HCT116 (cell line): ENCODE measurements at regions not wholly inside any gene's neighbourhood (a gene's known extent, or its start where the extent isn't known, plus 50 kb on each side); places are given as distances from the start of the nearest gene placed in this dataset.

Experiments
- ATAC-seq: fragments of 200-7000 bp; cut with Tn5 transposase; 2 replicates; pipeline ENCODE4 v1.9.1; 2020; ENCODE audit warnings: mild to moderate bottlenecking, moderate library complexity
- BruUV-seq: library from RNA; stranded (reverse); fragments of 400-500 nt; replicated peaks from 2 replicates; lab custom pipeline; 2021; lab: Mats Ljungman, UMichigan
- CTCF ChIA-PET: fragments of 300-600 bp; sonication (Branson Sonifier 250); formaldehyde crosslinking; loops from one replicate; lab custom pipeline; 2021; ENCODE audit warnings: antibody characterized with exemption; lab: Charles Lee
- POLR2A ChIA-PET: fragments of 300-600, 350-600 bp; sonication (Branson Sonifier 250); formaldehyde crosslinking; loops from one replicate; lab custom pipeline; 2021; ENCODE audit warnings: antibody characterized with exemption; lab: Charles Lee
- RAD21 ChIA-PET, 2 experiments: fragments of 300-600 bp; sonication (Branson Sonifier 250); formaldehyde crosslinking; loops; one replicate each; lab custom pipeline; 2023; ENCODE audit warnings: low total read pairs in 2 of 2; ENCODE audit not compliant: uncharacterized antibody in 2 of 2, unreplicated experiment in 2 of 2, low non-redundant PET in 1 of 2; lab: Charles Lee
- DNase-seq: peaks from one replicate; pipeline ENCODE4 v3.0.0-alpha.2; 2010; ENCODE audit warnings: low read depth, low spot score
- H2AFZ ChIP-seq: fragments of 200-600 bp; shearing (Covaris generic), sonication (generic); 2 replicates; pipeline ENCODE4 v1.6.1; 2017; ENCODE audit warnings: low read depth, mixed run types, mixed read lengths, antibody characterized with exemption, low read length; ENCODE audit not compliant: poor library complexity, severe bottlenecking
- H3K27ac ChIP-seq: 2 replicates; pipeline ENCODE4 v1.5.1; 2012; ENCODE audit warnings: low read depth, low read length
- H3K27me3 ChIP-seq: fragments of 200-600 bp; sonication (generic); 2 replicates; pipeline ENCODE4 v1.6.1; 2016; ENCODE audit warnings: mixed run types, low read length, mixed read lengths; ENCODE audit not compliant: insufficient read depth
- H3K36me3 ChIP-seq, 2 experiments: fragments of 200-500 bp in 1 of 2; fragments of 200-600 bp in 1 of 2; sonication (Bioruptor generic) in 1 of 2; sonication (generic) in 1 of 2; 2 replicates each; pipeline versions ENCODE4 v1.5.1 to v1.6.1; 2014 to 2016; ENCODE audit warnings: low read length in 2 of 2, inconsistent platforms in 1 of 2, mixed read lengths in 1 of 2, mixed run types in 1 of 2; ENCODE audit not compliant: insufficient read depth in 2 of 2, control insufficient read depth in 1 of 2
- H3K4me1 ChIP-seq, 2 experiments: fragments of 200-600 bp in 1 of 2; sonication (generic) in 1 of 2; 2 replicates each; pipeline versions ENCODE4 v1.5.1 to v1.6.1; 2012 to 2017; ENCODE audit warnings: low read length in 2 of 2, inconsistent platforms in 1 of 2, mild to moderate bottlenecking in 1 of 2, mixed read lengths in 1 of 2, mixed run types in 1 of 2, moderate library complexity in 1 of 2; ENCODE audit not compliant: insufficient read depth in 2 of 2, control insufficient read depth in 1 of 2
- H3K4me2 ChIP-seq: fragments of 200-600 bp; sonication (generic); 2 replicates; pipeline ENCODE4 v1.6.1; 2017; ENCODE audit warnings: mixed run types, low read length, mixed read lengths
- H3K4me3 ChIP-seq, 2 experiments: fragments of 200-600 bp in 1 of 2; sonication (generic) in 1 of 2; replicated peaks in 1 of 2; 2 replicates each; pipeline ENCODE4 v1.5.1; 2011 to 2016; ENCODE audit warnings: low read length in 2 of 2, control low read depth in 1 of 2, low read depth in 1 of 2, mild to moderate bottlenecking in 1 of 2, mixed read lengths in 1 of 2, mixed run types in 1 of 2
- H3K79me2 ChIP-seq: fragments of 200-600 bp; sonication (generic); 2 replicates; pipeline ENCODE4 v1.6.1; 2017; ENCODE audit warnings: mild to moderate bottlenecking, mixed run types, low read length, moderate library complexity, mixed read lengths; ENCODE audit not compliant: insufficient read depth
- H3K9ac ChIP-seq: fragments of 200-600 bp; sonication (generic); 2 replicates; pipeline ENCODE4 v1.6.1; 2016; ENCODE audit warnings: low read length, mixed read lengths
- H3K9me2 ChIP-seq: fragments of 200-600 bp; sonication (generic), shearing (Covaris generic); 2 replicates; pipeline ENCODE4 v1.6.1; 2017; ENCODE audit warnings: mixed run types, mild to moderate bottlenecking, moderate library complexity; ENCODE audit not compliant: insufficient read depth
- H3K9me3 ChIP-seq, 2 experiments: fragments of 200-500 bp in 1 of 2; fragments of 200-600 bp in 1 of 2; sonication (Bioruptor generic) in 1 of 2; sonication (generic) in 1 of 2; 2 replicates each; pipeline ENCODE4 v1.6.1; 2014 to 2017; ENCODE audit warnings: low read length in 2 of 2, mixed read lengths in 2 of 2, inconsistent platforms in 1 of 2, low read depth in 1 of 2, mild to moderate bottlenecking in 1 of 2, mixed run types in 1 of 2, moderate library complexity in 1 of 2; ENCODE audit not compliant: control insufficient read depth in 1 of 2, insufficient read depth in 1 of 2
- H4K20me1 ChIP-seq: fragments of 200-600 bp; sonication (generic), shearing (Covaris generic); 2 replicates; pipeline ENCODE4 v1.6.1; 2017; ENCODE audit warnings: mixed run types, mild to moderate bottlenecking, moderate library complexity; ENCODE audit not compliant: insufficient read depth
- CBX3 ChIP-seq: IDR thresholded peaks from 2 replicates; pipeline ENCODE4 v1.6.1; 2012; ENCODE audit warnings: low read depth
- EGR1 ChIP-seq: IDR thresholded peaks from 2 replicates; pipeline ENCODE4 v1.6.1; 2012; ENCODE audit warnings: low read depth
- MAX ChIP-seq: IDR thresholded peaks from 2 replicates; pipeline ENCODE4 v1.6.1; 2012
- POLR2AphosphoS5 ChIP-seq: IDR thresholded peaks from 2 replicates; pipeline ENCODE4 v1.6.1; 2011; ENCODE audit warnings: mild to moderate bottlenecking, low read depth, low read length, moderate library complexity
- RAD21 ChIP-seq: IDR thresholded peaks from 2 replicates; pipeline ENCODE4 v1.6.1; 2012; ENCODE audit warnings: low read depth, mild to moderate bottlenecking
- SP1 ChIP-seq: IDR thresholded peaks from 2 replicates; pipeline ENCODE4 v1.6.1; 2012; ENCODE audit warnings: low read depth
- SRF ChIP-seq: IDR thresholded peaks from 2 replicates; pipeline ENCODE4 v1.6.1; 2012; ENCODE audit warnings: low read depth
- TCF7L2 ChIP-seq: IDR thresholded peaks from 2 replicates; pipeline ENCODE4 v1.7.0; 2011; ENCODE audit warnings: borderline replicate concordance, inconsistent platforms; ENCODE audit not compliant: insufficient read depth, insufficient read length; ENCODE audit errors: extremely low read depth
- ZBTB33 ChIP-seq: IDR thresholded peaks from 2 replicates; pipeline ENCODE4 v1.6.1; 2011; ENCODE audit warnings: mild to moderate bottlenecking, low read length, moderate library complexity; ENCODE audit not compliant: insufficient replicate concordance; ENCODE audit errors: extremely low read depth
- ZNF274 ChIP-seq: fragments of 200-500 bp; sonication (Bioruptor generic); IDR thresholded peaks from 2 replicates; pipeline ENCODE4 v1.6.1; 2014; ENCODE audit warnings: mild to moderate bottlenecking, low read depth, low read length, inconsistent platforms
- intact Hi-C: fragments of 100-400 bp; cut with micrococcal nuclease; formaldehyde crosslinking; loops from 2 replicates; pipeline ENCODE4 v1.10.0; 2022
- TF ChIP-seq, protein P1 (sequence below): IDR thresholded peaks from 2 replicates; pipeline ENCODE4 v1.6.1; 2012

DNA sequence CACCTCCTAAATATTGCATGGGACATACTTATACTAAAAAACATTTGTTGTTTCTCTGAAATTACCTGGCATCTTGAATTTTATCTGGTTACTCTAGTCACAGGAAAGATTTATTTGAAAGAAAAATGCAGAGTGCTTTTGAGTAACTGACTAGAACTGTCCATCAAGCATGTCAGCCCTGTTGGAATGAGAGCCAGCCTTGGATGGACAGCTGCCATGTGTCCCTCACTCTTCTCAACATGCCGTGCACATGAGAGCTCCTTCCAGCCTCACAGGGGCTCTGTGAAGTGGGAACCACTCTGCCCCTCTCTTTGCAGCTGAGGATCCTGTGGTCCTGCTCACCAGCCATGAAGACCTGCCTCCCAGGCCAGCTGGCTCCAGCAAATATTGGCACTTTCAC, 118.3 kb upstream of the SHH start:
- Histone ChIP-seq H3K36me3 (no peaks in the 10 kb centered on the region), H3K4me3 (no peak overlapping the region), H4K20me1 (no peaks in the 10 kb centered on the region), H3K9me2 (no peaks in the 10 kb centered on the region), H3K9me3 (no peaks in the 10 kb centered on the region), H3K27ac (no peak overlapping the region), H3K9ac (no peak overlapping the region), H3K27me3 (no peaks in the 10 kb centered on the region), H3K79me2 (no peaks in the 10 kb centered on the region), H3K4me1 (no peaks in the 10 kb centered on the region), H2AFZ (no peak overlapping the region), H3K4me2 (no peak overlapping the region)
- RAD21 ChIA-PET, result no interaction called here
- CTCF ChIA-PET, result no interaction called here
- intact Hi-C loops, result no loop called here
- DNase-seq, result no peak
- no peak for ATAC-seq
- POLR2A ChIA-PET, result no interaction called here
- TF ChIP-seq TCF7L2, result no peak
- no TSS peak for BruUV-seq

DNA sequence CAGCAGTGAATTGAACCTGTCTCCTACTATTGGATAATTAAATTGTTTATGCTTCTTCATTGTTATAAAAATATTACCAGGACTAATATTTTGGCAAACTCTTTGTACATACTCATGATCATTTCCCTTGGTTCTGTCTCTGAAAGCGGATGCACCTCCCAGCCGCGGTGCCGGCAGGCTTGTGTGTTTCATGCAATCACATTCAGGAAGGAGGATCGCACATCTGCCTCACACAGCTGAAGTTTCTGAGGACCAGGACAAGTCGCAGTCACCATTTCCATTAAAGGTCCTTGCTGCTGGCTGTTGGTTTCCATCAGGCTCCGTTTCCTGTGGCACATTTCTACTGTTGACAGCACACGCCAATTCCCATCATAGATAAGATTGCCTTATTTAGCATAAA, 117.8 kb upstream of the SHH start:
- no peak for TF ChIP-seq EGR1
- TF ChIP-seq ZNF274, result no peak
- TF ChIP-seq, protein P1, sequence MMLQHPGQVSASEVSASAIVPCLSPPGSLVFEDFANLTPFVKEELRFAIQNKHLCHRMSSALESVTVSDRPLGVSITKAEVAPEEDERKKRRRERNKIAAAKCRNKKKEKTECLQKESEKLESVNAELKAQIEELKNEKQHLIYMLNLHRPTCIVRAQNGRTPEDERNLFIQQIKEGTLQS, result no peak
- TF ChIP-seq SP1, result no peak
- TF ChIP-seq CBX3, result no peak
- no peak for TF ChIP-seq POLR2AphosphoS5
- no peak for TF ChIP-seq ZBTB33
- TF ChIP-seq SRF, result no peak
- TF ChIP-seq RAD21, result no peak
- TF ChIP-seq MAX, result no peak
- TF ChIP-seq, all 23 proteins: peak for 0
- Histone ChIP-seq H3K79me2 (no peaks in the 10 kb centered on the region), H3K4me3 (no peak overlapping the region), H3K27ac (no peak overlapping the region), H4K20me1 (no peaks in the 10 kb centered on the region), H3K9me3 (no peaks in the 10 kb centered on the region), H3K4me2 (no peak overlapping the region), H3K27me3 (no peaks in the 10 kb centered on the region), H3K36me3 (no peaks in the 10 kb centered on the region), H2AFZ (no peak overlapping the region), H3K4me1 (no peaks in the 10 kb centered on the region), H3K9me2 (no peaks in the 10 kb centered on the region), H3K9ac (no peak overlapping the region)
- ChIA-PET CTCF (no interaction called here), RAD21 (no interaction called here), POLR2A (no interaction called here)
- no TSS peak for BruUV-seq
- intact Hi-C loops, result no loop called here
- ATAC-seq (no peak), DNase-seq (no peak)
